CD4-positive, alpha-beta T cell treated with Interleukin-4 for 1 hour (primary cell): ENCODE measurements at regions not wholly inside any gene's neighbourhood (a gene's known extent, or its start where the extent isn't known, plus 50 kb on each side); places are given as distances from the start of the nearest gene placed in this dataset.
"Not testable (repeated sequence)": the region's sequence is repeated elsewhere in the genome, so short reads cannot be mapped to it uniquely, and the experiment has no call there.

Experiments used
- DNase-seq, 2 donors: peaks; one replicate each; pipeline ENCODE4 v3.0.0-alpha.2; 2020 to 2022

- no peak for DNase-seq
Measured at GRCh38 chr1:60639287-60639686, 443.1 kb upstream of the NFIA start.

GRCh38 chr1:60637651-60638050 lies 444.7 kb upstream of the NFIA start:
- DNase-seq, result no peak

- DNase-seq, result no peak
Measured at GRCh38 chr1:60636946-60637345, 445.4 kb upstream of the NFIA start.

GRCh38 chr1:60634106-60634505 lies 448.3 kb upstream of the NFIA start:
- no peak for DNase-seq

- no peak for DNase-seq
Measured at GRCh38 chr1:60622486-60622885, 459.9 kb upstream of the NFIA start.

GRCh38 chr1:60621368-60621851 lies 461.0 kb upstream of the NFIA start:
- DNase-seq, result no peak

GRCh38 chr1:60620087-60620486 lies 462.3 kb upstream of the NFIA start:
- DNase-seq, result no peak

- DNase-seq, result no peak
Measured at GRCh38 chr1:60619581-60619980, 462.8 kb upstream of the NFIA start.

GRCh38 chr1:60615666-60616065 lies 466.7 kb upstream of the NFIA start:
- DNase-seq, result no peak

GRCh38 chr1:60612790-60613189 lies 469.6 kb upstream of the NFIA start:
- DNase-seq, result no peak

GRCh38 chr1:60606921-60607320 lies 475.4 kb upstream of the NFIA start:
- DNase-seq, result not testable (repeated sequence)

GRCh38 chr1:60600532-60600931 lies 481.8 kb upstream of the NFIA start:
- DNase-seq, result no peak

GRCh38 chr1:60599574-60599973 lies 482.8 kb upstream of the NFIA start:
- DNase-seq, result no peak

- DNase-seq, result no peak
Measured at GRCh38 chr1:60598041-60598910, 484.1 kb upstream of the NFIA start.

- no peak for DNase-seq
Measured at GRCh38 chr1:60596791-60597750, 485.3 kb upstream of the NFIA start.

GRCh38 chr1:60591583-60591982 lies 490.8 kb upstream of the NFIA start:
- no peak for DNase-seq

- DNase-seq, result no peak
Measured at GRCh38 chr1:60589916-60590315, 492.4 kb upstream of the NFIA start.

GRCh38 chr1:60589046-60589748 lies 493.2 kb upstream of the NFIA start:
- no peak for DNase-seq

GRCh38 chr1:60584371-60584770 lies 498.0 kb upstream of the NFIA start:
- no peak for DNase-seq

- DNase-seq, result no peak
Measured at GRCh38 chr1:60583696-60584095, 498.7 kb upstream of the NFIA start.

- no peak for DNase-seq
Measured at GRCh38 chr1:60581455-60582220, 500.7 kb upstream of the NFIA start.

GRCh38 chr1:60577029-60577428 lies 503.5 kb upstream of the C1orf87 start:
- no peak for DNase-seq
